ENCODE measurements at regions not wholly inside any gene's neighbourhood (a gene's known extent, or its start where the extent isn't known, plus 50 kb on each side); places are given as distances from the start of the nearest gene placed in this dataset.

DNA sequence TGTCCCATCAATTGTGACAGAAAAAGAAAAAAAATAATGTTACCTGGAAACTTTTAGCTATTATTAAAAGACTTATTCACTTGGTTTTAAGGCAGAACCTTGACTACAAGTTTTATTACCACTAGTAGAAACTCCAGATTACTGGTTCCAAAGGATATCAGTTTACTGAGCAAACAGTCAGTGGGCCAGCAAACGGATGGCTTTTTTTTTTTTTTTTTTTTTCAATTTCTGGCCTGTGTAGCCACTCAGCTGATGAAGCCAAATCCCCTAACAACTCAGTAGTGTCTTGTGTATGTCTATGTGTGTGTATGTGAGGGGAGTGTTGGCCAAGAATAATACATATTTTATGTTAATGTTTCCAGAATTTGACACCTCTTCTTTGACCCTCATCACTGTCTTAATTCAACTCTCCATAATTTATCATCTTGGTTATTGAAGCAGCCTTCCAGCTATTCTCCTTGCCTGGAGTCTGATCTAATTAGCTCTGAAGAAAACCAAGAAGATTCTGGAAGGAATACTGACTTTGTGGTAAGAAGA is 724.9 kb downstream of the NSUN3 start:
- TF ChIP-seq CTCF (optimal IDR thresholded peaks at IDR 0.05 in 1 of 3, IDR thresholded peaks at IDR 0.05 in 1 of 3, conservative IDR thresholded peaks at IDR 0.05 in 1 of 3; ENCODE audit: extremely low read depth in 1 of 3, insufficient read depth in 2 of 3, low read length in 3 of 3) = no peak
- TF ChIP-seq EZH2 (IDR thresholded peaks at IDR 0.05; ENCODE audit: low read length) = no peak

Data from keratinocyte (primary cell).